ENCODE measurements at regions not wholly inside any gene's neighbourhood (a gene's known extent, or its start where the extent isn't known, plus 50 kb on each side); places are given as distances from the start of the nearest gene placed in this dataset.
"Not testable (repeated sequence)": the region's sequence is repeated elsewhere in the genome, so short reads cannot be mapped to it uniquely, and the experiment has no call there.

DNA sequence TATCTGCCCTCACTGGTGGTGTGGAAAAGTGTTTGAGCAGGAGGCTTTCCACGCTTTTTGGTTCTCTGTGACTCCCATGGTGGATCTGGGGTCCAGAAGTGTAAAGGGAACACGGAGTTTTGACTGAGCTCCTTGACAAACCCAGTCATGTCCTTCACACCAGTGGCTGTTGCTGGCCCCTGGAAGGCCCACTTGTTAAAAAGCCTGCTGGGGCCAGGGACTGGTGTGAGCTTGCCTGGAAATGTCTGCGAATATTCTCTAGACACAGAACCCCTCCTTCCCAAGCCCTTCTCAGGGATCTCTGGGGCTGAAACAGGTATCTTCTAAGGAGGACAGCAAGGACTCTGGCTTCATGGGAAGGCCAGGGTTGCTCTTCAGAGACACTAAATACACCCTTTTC lies 343.0 kb downstream of the TCERG1L start:
- no peak for DNase-seq (ENCODE audit: low read depth)

DNA sequence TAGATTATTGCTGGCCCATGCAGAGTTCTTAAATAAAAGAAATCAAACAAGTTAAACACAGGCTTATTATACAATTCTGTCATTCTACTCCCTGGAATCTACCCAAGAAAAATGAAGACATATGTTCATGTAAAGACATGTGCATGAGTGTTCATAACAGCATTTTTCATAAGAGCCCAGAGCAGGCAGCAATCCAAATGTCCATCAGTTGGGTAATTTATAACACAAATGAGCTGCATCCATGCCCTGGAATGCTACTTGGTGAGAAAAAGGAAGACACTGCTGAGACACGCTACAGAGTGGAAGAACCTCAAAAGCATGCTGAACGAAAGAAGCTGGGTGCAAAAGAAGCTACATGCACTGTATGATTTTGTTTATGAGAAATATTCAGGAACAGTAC lies 342.6 kb downstream of the TCERG1L start:
- no peak for DNase-seq (ENCODE audit: low read depth)

DNA sequence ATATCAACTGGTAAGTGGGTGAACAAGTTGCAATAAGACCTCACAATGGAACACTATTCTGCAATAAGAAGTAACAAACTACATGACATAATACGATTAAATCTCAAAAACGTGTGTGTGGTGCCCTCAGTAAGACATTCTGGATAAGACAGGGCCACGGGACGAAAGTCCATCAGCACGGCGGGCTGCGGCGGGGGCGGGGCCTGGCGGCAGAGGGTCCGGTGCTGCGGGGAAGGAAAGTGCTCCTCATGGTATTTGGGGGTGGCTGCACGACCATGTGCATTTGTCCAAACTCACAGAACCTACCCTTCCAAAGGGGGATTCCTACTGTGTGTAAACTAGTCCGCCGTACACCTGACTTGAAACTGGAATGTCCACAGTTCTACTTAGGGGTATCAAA lies 341.8 kb downstream of the TCERG1L start:
- DNase-seq (ENCODE audit: low read depth), result no peak

DNA sequence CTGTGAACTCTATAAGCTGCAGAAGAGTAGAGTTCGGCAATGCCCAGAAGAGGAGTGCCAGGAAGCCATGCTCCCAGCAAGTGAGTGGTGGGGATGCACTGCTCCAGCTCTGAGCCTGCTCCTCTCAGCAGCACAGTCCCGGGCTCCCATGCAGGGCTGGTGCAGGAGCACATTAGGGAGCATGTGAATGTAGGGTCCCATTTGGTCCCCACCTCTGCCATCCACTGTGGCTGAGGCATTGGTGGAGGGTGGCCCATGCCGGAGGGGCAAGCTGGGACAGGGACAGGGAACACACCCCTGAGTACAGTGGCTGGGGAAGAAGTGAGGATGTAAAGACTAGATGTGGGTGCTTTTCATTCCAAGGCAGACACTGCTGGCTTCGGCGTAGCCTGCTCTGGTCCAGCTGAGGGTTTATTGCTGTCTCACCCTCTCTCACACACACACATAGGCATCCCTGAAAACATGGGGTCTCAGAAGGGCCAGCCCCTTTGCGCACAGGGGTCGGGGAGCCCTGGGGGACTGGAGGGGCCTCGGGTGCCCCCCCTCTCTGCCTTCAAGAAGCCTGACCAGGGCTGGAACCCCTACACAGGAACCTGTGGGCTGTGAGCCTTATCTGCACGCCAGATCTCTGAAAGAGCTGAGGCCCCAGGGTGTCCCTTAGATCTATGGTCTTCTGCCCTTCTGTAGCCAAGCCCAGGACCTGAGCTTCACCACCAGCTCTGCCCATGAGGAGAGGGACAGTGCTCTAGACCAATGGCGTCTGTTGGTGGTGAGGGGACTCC lies 341.0 kb downstream of the TCERG1L start:
- no peak for DNase-seq (ENCODE audit: low read depth)

DNA sequence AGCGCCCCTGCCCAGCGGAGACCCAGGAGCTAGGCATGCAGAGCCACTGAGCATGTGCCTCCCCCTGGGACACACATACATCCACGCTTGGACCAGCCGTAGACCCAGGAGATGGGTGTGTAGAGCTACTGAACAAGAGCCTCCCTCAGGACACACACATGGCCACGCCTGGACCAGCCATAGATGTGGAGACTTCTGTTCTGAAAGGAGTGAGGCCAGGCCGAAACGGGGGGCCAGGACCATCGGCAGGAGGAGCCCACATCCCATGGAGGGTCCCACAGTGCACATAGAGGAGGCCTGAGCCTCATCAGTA lies 340.4 kb downstream of the TCERG1L start:
- DNase-seq (ENCODE audit: low read depth), result no peak

DNA sequence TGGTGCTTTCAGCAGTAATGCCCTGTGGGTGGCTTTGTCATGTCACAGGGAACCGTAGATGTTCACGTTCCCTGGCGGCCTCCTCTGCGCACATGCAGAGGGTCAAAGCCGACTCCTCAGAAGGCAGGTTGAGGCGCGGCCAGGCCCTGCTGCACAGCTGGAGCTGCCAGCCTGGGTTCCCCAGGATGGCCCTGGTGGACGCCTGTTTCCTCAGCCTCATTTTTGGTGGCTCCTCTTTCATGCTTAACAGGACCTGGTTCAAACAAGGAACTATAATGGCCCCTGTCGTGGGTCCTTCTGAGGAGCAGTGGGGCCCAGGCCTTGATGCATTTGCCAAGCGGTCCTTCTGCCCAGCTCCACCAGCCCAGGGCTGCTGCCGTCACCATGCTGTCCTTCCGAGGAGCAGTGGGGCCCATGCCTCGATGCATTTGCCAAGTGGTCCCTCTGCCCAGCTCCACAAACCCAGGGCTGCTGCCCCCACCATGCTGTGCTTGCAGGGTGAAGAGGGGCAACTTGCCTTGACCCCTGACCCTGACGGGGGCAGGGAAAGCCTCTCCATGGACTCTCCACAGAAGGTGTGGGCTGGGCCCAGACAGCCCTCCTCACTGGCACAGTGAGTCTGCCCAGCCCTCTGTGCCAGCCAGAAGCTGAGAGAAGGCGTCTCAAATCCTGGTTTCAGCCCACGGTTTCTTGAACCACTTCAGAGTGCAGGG lies 338.2 kb downstream of the TCERG1L start:
- no peak for DNase-seq (ENCODE audit: low read depth)

DNA sequence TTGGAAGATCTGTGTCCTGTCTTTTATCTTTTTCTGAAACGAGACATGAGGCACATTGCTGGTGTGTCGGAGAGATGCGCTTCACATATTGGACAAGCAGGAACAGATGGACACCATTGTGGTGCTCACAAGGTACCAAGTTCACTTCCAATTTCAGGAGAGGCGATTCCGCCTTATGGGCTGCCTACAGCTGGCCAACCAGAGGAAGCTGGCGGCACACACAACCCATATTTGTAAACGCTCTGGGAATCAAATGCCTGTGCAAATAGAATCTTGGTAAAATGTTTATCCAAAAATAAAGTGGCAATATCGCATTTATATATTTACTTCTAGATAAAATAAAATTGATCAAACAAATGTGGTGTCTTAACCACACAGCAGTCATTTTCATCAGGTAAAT lies 337.4 kb downstream of the TCERG1L start:
- no peak for DNase-seq (ENCODE audit: low read depth)

DNA sequence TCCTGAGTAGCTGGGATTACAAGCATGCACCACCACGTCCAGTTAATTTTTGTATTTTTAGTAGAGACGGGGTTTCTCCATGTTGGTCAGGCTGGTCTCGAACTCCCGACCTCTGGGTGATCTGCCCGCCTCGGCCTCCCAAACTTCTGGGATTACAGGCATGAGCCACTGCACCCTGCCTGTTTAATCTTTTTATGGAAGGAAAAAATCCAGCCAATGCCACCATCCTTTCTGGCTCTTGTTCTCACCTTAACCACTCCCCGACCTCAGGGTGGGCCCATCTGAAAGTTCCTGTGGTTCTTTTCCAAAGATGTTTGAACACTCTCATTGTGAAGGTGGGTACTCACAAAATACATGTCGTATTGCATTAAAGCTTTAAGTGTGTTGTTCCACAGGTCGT lies 336.2 kb downstream of the TCERG1L start:
- DNase-seq (ENCODE audit: low read depth), result not testable (repeated sequence)

DNA sequence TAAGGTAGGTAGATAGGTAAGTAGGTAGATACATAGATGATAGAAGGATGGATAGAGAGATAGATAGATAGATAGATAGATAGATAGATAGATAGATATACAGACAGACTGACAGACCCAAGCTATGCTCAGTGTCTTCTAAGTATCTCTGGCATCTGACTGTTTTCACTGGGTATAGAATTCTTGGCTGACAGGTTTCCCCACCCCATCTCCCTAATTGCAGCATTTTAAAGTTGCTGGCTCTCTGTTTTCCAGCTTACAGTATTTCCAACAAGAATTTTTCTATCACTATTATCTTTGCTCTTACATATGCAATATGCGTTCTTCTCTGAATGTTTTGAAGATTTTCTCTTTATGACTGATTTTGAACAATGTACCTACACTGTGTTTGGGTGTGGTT lies 328.7 kb downstream of the TCERG1L start:
- no peak for DNase-seq (ENCODE audit: low read depth)

DNA sequence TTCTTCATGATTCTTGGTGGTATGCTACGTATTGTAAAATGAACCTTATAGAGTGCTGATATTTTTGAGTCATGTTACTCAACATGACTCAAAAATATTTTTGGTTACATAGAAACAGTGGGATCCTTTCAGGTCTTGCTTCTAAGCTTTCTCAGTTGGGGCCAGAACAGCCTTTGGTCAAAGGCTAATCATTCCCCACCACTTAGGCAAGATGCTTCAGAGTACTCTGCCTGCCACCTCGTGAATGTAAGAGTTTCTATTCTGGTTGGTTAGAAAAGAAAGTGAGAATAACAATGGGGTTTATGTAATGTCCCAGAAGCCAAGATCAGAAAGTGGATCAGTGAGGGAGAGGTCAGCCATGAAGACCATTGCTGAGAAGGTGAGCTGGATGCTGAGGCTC lies 327.8 kb downstream of the TCERG1L start:
- DNase-seq (ENCODE audit: low read depth), result no peak

DNA sequence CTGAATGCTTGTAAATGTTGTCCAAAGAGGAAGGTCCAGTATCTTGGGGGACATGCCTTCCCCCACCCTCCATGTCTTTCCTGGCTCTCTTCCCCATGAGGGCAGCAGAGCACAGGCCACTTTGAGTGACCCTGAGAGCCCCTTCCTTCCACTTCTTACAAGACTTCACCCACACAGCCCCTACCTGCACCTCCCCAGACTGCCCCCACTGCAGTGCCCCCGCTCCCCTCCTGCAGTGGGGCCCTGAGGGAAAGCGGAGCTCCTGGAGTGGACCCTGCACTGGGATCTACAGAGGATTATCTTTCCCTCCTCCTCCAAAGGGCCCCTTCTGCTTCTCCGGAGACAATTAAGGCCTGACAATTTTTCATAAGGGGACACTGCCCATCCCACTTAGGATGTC lies 326.8 kb downstream of the TCERG1L start:
- no peak for DNase-seq (ENCODE audit: low read depth)

DNA sequence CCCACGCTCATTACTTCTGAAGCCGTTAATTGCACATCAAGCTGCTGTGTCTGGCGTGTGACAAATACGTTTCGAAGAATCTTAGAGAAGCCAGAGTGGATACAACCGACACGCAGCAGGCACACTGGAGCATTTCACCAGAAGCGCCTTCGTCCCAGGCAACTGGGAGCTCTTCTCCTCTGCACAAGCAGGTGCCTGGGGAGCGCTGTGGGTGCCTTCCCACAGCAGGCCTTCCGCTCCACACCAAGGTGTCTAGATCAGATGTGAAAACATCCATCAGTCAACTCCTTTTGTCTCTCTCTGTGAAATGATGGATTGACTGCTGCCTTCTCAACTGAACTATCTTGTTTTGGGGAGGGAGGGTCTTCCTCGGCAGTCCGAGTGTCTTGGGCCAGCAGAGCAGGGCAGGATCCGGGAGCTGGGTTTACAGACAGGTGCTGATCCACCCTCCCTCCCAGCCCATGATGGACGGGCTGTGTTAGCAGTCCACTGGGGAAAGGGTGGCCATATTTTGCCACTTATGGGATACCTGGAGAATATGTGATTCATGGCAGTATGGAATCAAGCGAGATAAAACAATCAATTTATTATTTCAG lies 326.3 kb downstream of the TCERG1L start:
- no peak for DNase-seq (ENCODE audit: low read depth)

DNA sequence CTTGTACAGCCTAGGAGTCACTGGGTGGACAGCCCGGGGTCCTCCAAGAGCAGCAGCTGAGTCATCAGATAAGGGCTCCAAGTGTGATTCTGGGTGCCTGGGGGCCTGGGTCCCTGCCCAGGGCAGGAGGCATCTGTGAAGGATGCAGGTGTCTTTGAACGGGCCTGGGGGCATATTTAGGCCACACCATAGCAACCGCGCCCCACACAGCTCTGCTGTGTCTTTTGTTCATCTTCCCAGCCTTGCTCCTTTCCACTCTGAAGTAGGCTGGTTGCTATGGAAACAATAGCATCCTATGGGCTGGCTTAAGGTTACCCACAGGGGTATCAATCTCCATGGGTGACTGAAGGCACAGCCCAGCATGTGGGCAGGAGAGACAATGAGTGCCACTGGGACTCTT lies 324.7 kb downstream of the TCERG1L start:
- no peak for DNase-seq (ENCODE audit: low read depth)

DNA sequence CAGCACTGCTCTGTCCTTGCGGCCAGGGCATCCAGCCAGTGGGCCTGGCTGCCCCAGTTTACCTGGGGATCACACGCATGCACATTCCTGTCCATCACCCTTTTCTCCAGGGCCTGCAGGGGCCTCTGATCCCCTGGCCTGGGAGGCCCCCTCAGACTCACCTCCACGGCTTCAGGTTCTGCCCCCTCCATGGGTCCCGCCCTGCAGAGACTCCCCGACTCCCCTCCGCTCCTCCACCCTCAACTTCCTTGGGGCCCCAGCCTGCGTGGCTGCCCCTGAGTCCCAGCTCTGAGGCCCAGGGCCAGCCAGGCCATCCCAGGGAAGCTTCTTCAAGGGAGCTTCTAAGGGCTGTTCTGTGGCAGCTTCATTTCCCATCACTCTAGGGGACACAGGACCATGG lies 324.1 kb downstream of the TCERG1L start:
- DNase-seq (ENCODE audit: low read depth), result no peak

DNA sequence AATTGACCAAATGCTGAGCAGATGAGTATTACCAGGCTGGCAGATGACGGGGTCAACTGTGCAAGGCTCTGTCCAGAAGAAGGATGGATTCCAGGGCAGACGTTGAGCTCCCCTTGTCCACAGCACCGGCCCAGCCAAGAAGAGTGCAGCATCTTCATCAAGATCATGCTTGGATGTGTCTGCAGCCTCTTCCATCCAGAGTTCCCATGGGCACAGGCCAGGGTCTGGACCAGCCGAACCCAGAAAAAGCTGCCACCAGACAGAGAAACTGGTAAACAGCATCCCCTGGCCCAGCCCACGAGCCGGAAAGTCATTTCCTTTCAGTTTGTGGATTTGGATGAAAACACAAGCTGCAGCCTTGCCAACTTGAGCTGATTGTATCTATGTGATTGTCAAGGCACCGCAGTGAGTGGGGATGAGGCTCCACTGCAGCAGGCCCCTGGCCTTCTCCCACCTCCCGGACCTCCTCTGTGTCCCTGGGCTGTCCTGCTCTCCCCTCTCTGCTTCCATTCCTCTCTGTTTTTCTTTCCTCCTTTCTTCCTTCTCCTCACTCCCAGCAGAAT lies 321.8 kb downstream of the TCERG1L start:
- DNase-seq (ENCODE audit: low read depth), result no peak

DNA sequence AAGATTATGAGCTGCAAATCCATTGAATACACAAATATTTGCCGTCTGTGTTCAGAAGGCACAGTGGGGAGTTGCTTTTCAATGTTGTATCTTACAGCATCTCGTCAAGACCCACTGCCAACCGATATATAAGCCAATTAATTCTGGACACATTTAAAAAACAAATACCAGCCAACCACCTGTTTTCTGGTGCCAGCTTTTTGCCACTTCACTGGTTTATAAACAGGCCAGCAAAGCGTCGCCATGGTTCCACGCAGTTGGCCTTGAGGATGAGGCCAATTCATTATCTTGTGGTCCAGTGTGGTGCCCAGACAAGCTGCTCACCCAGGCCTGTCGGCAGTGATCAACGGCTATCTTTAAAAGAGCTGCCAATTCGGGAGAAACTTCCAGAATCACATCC lies 321.0 kb downstream of the TCERG1L start:
- DNase-seq (ENCODE audit: low read depth), result no peak

DNA sequence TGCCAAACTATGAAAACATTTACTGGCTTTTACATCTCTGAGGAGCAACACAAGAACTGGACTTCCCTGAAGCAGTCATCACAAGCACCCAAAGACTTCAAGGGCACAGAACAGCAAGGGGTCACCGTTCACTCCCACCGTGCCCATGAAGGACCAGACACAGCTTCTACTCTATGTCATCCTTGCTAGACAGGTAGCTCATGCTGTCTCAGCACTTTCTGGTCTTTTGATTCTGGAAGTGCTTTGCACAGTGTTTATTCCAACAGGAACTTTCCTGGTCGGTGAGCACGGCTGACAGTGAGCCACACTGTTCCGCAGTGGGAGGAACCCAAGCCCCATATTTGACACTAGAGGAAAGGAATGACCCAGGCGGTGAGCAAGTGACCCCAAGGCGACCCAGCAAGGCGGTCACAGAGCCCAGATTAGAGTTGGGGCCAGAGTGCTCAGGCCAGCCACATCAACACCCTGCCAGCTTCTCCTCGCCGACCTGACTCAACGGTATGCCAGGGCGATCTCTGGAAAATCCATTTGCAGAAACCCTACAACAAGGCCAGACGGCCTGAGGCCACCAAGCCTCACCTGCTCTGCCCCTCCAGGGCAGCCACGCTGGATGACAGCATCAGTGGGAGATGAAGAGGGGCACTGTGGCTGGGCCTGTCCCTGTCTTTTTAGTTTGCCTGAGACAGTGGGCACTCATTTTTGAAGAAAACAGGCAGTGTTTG lies 318.6 kb downstream of the TCERG1L start:
- DNase-seq (ENCODE audit: low read depth), result no peak

DNA sequence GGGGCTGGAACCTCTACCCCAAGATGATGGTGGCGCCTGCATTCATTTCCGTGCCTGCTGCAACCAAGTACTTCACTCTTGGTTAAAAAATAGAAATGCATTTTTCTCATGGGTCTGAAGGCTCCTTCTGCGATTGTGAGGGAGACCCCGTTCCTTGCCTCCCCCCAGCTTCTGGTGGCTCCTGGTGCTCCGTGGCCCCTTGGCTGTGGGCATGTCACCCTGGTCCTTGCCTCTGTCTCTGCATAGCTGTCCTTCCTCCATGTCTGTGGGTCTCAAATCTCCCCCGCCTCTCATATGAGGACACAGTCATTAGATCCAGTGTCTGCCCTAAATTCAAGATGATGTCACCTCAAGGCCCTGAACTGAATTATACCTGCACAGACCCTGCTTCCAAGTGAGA lies 317.9 kb downstream of the TCERG1L start:
- DNase-seq (ENCODE audit: low read depth), result no peak

DNA sequence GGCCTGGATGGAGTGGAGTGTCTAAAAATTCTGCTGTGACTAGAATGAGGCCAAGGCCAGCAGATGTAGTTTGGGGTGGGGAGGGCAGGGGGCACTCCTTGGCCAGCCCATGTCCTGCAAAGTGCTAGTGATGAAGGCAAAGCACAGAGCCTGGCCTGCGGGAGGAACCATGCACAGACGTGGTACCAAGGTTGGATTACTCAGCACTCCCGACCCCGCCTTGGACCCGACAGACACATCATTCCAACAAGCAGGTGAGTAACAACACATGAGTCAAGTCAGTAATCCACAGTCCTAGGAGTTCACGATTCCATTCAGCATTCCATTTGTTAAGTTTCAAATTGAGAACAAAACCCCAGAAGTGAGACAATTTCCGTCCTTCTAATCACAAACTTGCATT lies 317.3 kb downstream of the TCERG1L start:
- no peak for DNase-seq (ENCODE audit: low read depth)

DNA sequence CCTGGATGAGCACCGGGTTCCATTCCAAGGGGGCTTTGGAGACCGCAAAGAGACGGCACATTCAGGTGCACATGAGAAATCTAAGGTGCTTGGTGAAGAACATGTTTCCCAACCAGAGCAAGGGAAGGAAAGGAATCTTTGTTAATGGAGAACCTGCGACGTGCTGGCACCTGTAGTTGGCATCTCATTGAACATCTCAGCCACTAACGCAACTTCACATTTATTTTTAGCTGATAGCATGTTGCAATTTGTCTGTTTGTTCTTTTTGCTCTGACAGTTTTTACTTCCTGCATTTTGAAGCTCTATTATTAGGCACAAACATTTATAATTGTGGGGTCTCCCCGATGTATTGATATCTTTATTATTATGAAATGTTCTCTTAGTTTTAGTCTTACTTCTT lies 316.7 kb downstream of the TCERG1L start:
- DNase-seq (ENCODE audit: low read depth), result no peak

DNA sequence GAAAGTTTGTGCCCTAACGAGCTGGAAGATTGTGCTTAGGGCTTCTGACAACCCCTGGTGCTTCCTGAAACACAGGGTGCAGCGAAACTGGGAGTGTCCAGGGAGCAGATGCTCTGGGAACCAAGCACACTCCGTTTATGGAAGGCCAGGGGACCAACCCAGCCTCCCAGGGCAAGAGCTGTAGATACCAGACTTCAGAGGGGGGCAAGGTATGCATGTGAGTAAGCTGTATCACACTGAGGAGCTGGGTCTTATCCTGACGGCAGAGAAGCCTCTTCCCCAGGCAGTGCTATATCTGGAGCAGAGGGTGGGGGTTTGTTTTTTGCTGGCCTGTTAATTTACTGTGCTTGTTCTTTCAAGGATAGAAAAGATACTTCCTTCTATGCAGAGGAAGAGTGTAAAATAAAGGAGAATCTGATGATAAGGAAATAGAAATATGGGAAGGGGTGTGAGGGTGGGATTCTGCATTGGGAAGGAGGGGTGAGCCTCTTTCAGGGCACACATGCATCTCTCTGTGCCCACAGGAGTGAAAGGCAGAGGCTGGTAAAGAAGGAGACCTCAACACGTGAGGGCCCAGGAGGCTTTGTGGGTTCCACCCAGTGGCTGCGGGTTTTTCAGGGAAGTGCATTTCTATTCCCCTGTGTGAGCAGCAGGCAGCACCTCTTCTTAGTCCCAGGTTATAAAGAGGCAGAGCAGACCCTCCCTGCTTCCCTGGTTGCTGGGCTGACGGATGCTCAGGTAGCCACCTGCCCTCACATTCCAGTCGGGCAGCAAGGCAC lies 314.1 kb downstream of the TCERG1L start:
- no peak for DNase-seq (ENCODE audit: low read depth)

DNA sequence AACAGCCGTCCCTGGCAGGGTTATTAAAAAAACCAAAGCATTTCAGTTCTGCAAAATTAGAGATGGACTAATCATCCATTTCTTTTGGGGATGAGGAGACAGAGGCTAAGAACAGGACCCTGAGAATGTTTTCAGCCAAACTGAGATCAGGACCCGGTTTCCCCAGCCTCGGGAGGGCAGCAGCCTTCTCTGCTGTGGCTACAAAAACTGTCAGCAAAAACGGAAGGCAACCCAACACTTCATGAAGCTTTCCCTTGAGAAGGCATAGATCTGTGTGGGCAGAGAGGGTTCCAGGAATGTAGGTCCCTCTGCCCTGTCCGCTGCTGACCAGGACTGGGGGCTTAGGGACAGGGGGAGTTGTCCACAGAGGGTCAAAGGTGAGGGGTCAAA lies 313.5 kb downstream of the TCERG1L start:
- no peak for DNase-seq (ENCODE audit: low read depth)

All from activated T-cell treated with anti-CD3 and anti-CD28 coated beads for 48 hours (primary cell).